Activated T-cell treated with anti-CD3 and anti-CD28 coated beads, Interleukin-2, amount 50 U/mL, for 72 hours (primary cell): ENCODE measurements at regions not wholly inside any gene's neighbourhood (a gene's known extent, or its start where the extent isn't known, plus 50 kb on each side); places are given as distances from the start of the nearest gene placed in this dataset.
"Not testable (repeated sequence)": the region's sequence is repeated elsewhere in the genome, so short reads cannot be mapped to it uniquely, and the experiment has no call there.

ENCODE experiments used
- ATAC-seq, 2 donors: fragments of 150-1000 bp; cut with Tn5 transposase; replicated peaks in 1 of 2; 2 replicates each; pipeline ENCODE4 v1.10.0; 2021; ENCODE audit warnings: moderate library complexity in 2 of 2, mild to moderate bottlenecking in 1 of 2
- DNase-seq, 2 donors: peaks; one replicate each; pipeline ENCODE4 v3.0.0; 2021 to 2022; ENCODE audit warnings: mixed read lengths in 1 of 2
- H3K27ac Mint-ChIP-seq: one replicate; pipeline ENCODE4 v1.8.0; 2022; ENCODE audit warnings: mild to moderate bottlenecking, moderate library complexity, mixed read lengths
- H3K27me3 Mint-ChIP-seq: one replicate; pipeline ENCODE4 v1.8.0; 2022; ENCODE audit warnings: low read depth, mixed read lengths
- H3K36me3 Mint-ChIP-seq, 2 donors: one replicate each; pipeline ENCODE4 v1.8.0; 2022; ENCODE audit warnings: mixed read lengths in 2 of 2, mild to moderate bottlenecking in 1 of 2; ENCODE audit not compliant: insufficient read depth in 2 of 2
- H3K4me1 Mint-ChIP-seq: one replicate; pipeline ENCODE4 v1.8.0; 2022; ENCODE audit warnings: low read depth, mixed read lengths
- H3K4me3 Mint-ChIP-seq, 2 donors: one replicate each; pipeline ENCODE4 v1.8.0; 2022; ENCODE audit warnings: mild to moderate bottlenecking in 2 of 2, mixed read lengths in 2 of 2, moderate library complexity in 2 of 2
- H3K9me3 Mint-ChIP-seq, 2 donors: one replicate each; pipeline ENCODE4 v1.8.0; 2022; ENCODE audit warnings: mixed read lengths in 2 of 2

DNA sequence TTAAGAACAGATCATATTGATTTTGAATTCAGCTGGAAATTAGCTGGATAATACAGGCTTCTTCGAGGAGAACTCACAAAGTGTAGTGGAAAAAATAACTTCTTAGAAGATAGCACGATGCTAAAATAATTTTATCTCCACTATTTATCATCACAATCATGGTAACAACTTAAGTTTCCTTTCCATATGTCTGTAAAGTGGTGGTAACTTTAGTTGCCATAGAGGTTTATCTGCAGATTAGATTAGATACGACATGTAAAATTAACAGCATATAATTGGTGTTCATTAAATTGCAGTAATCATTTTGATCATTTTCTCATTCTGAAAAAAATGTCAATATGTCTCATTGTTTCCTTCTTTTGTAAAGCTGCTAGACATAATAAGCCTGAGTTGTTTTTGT, 921.5 kb downstream of the KCNT2 start:
- Mint-ChIP-seq H3K36me3 (no peaks in the 10 kb centered on the region), H3K9me3 (no peaks in the 10 kb centered on the region), H3K27me3 (no peaks in the 10 kb centered on the region), H3K4me3 (no peak overlapping the region), H3K4me1 (no peaks in the 10 kb centered on the region), H3K27ac (no peak overlapping the region)
- DNase-seq: no peak
- no peak for ATAC-seq

DNA sequence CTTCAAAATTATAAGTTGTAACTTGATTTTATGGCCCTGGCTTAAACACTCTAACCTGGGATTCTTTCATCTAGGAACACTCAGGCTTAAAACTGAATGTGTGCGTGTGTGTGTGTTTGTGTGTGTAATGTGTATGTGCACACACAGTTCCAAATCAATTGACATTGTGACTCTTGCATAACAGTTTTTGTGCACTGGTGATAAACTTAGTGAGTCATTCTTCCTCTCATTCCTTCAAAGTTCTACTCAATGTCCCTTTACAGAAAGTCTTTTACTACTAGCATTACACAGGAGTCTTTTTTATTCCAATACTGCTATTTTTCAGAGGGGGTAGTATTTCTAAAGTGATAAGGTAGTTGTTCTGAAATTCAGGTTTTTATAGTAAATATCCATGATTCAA, 943.6 kb downstream of the KCNT2 start:
- Mint-ChIP-seq H3K36me3 (no peaks in the 10 kb centered on the region), H3K4me1 (no peaks in the 10 kb centered on the region), H3K4me3 (no peak overlapping the region), H3K27ac (no peak overlapping the region), H3K27me3 (no peaks in the 10 kb centered on the region), H3K9me3 (peaks cover 0 to 3% of the 10 kb centered on the region in 2 donors)
- DNase-seq (no peak), ATAC-seq (no peak)

DNA sequence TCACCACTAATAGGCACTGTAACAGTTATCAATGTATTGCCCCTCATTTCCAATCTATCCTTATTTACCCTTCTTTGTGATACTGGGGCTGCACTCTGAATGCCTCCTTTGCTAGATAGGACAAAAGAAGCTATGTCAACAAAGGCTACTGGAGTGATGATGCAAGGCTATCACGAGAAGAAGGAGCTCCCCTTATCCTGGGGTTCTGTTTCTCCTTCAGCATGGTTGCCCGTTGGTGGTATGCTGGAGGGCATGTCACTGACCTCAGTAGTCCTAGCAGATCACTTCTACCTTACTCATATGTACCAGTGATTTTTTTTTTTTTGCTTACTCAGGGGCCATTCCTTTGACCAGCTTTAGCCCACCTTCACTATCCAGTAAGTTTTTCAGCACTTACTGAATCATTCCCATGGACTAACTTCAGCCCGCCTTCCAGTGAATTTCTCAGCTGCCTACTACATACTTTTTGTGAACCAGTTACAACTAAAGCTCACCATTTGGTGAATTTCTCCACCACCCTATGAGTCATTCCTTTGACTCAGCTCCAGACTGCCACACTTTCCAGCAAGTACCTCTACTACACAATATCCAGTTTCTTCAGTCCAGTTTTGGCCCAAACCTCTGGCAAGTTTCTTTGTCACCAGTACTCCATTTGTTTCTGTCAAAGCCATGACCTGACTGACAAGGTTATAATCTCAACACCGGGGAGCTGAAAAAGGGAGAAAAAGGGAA, 944.5 kb downstream of the KCNT2 start:
- Mint-ChIP-seq H3K4me3 (no peak overlapping the region), H3K36me3 (no peaks in the 10 kb centered on the region), H3K9me3 (peaks cover 0 to 3% of the 10 kb centered on the region in 2 donors), H3K4me1 (no peaks in the 10 kb centered on the region), H3K27me3 (no peaks in the 10 kb centered on the region), H3K27ac (no peak overlapping the region)
- ATAC-seq (no peak), DNase-seq (no peak)

DNA sequence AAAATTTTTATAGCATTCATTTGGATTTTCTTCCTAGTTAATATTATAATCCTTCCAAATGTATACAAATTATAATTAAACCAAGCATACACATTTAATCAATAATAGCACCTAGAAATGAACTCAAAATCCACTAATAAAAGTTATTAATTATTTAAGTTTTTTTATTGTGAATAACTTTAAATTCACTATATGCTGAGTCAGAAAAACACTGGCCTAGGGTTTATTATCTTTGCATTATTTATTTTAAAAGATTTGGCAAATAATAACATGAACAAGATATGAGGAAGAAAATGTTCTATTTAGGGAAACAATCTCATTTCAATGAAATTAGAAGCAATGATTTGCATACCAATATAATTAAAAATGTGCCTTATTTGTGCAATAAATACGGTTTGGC, 951.5 kb downstream of the KCNT2 start:
- Mint-ChIP-seq H3K27me3 (no peaks in the 10 kb centered on the region), H3K27ac (no peak overlapping the region), H3K9me3 (peaks cover 2 to 3% of the 10 kb centered on the region in 2 donors), H3K36me3 (no peaks in the 10 kb centered on the region), H3K4me3 (no peak overlapping the region), H3K4me1 (no peaks in the 10 kb centered on the region)
- ATAC-seq (no peak), DNase-seq (no peak)

DNA sequence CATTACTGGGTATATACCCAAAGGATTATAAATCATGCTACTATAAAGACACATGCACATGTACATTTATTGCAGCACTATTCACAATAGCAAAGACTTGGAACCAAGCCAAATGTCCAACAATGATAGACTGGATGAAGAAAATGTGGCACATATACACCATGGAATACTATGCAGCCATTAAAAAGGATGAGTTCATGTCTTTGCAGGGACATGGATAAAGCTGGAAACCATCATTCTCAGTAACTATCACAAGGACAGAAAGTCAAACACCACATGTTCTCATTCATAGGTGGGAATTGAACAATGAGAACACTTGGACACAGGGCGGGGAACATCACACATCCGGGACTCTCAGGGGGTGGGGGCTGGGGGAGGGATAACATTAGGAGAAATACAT, 959.4 kb downstream of the KCNT2 start:
- peaks cover 8 to 12% of the 10 kb centered on the region in 2 donors for H3K9me3 Mint-ChIP-seq
- not testable (repeated sequence) for ATAC-seq, H3K4me3 Mint-ChIP-seq, H3K27ac Mint-ChIP-seq, H3K36me3 Mint-ChIP-seq, H3K27me3 Mint-ChIP-seq, H3K4me1 Mint-ChIP-seq, DNase-seq

DNA sequence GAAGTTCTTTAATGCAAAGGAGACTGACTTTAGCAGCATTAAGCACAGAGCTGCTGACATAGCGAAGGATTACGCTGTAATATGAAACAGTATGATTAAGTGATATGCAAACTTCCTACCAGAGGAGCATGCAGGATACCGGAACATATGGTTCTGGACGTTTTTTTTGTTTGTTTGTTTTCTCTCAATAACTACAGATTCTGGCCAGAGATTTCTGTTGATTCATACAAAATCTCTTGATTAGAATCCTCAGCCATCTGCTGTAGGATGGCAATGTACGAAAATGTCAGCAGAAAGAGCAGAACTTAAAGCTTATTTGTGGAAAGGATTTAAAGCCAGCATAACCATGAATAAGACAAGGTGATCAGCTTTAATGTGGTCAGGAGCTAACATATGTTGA, 970.7 kb downstream of the KCNT2 start:
- Mint-ChIP-seq H3K27ac (no peak overlapping the region), H3K27me3 (no peaks in the 10 kb centered on the region), H3K4me1 (no peaks in the 10 kb centered on the region), H3K36me3 (peaks cover 0 to under 1% of the 10 kb centered on the region in 2 donors), H3K4me3 (no peak overlapping the region), H3K9me3 (peaks cover 3% of the 10 kb centered on the region in 2 donors)
- no peak for ATAC-seq
- DNase-seq: no peak

DNA sequence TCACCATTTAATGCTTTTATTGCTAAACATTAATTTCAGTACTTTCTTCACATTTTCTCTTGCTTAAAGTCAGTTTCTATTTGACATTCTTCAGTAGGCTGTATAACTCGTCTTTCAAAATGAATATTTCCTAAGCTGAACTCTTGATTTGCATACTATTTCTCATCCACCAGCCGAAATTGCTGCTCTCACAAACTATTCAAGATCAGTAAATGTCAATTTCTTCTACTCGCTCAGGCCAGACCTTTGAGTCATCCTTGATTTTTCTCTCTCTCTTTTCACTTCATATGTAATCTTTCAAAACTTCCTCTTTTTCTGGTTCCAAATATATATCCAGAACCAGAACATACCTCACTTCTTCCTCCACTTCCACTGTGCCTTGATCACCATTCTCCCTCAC, 990.0 kb downstream of the KCNT2 start:
- ATAC-seq (no peak), DNase-seq (no peak)
- Mint-ChIP-seq H3K27me3 (no peaks in the 10 kb centered on the region), H3K27ac (no peak overlapping the region), H3K4me1 (no peaks in the 10 kb centered on the region), H3K9me3 (peaks cover 7 to 10% of the 10 kb centered on the region in 2 donors), H3K4me3 (no peak overlapping the region), H3K36me3 (no peaks in the 10 kb centered on the region)

DNA sequence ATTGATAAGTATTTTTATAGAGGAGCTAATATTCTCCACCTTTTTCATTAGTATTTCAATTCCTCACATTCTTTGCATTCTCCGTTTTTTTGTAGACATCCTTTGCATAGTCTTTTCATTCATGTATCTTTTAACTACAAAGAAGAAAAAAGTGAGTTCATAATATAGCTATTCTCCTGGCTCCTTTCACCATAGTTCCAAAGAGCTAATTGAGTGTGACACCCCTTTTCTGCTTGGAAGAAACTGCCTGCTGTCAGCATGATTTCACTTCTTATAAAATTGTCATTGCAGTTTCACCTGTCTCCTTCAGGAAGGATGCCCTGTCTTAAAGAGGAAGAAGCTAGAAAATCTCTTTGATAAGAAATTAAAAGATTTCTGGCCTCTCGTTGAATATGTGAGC, 991.1 kb downstream of the KCNT2 start:
- Mint-ChIP-seq H3K4me1 (no peaks in the 10 kb centered on the region), H3K27me3 (no peaks in the 10 kb centered on the region), H3K4me3 (no peak overlapping the region), H3K36me3 (no peaks in the 10 kb centered on the region), H3K27ac (no peak overlapping the region), H3K9me3 (peaks cover 7 to 8% of the 10 kb centered on the region in 2 donors)
- ATAC-seq (no peak), DNase-seq (no peak)

DNA sequence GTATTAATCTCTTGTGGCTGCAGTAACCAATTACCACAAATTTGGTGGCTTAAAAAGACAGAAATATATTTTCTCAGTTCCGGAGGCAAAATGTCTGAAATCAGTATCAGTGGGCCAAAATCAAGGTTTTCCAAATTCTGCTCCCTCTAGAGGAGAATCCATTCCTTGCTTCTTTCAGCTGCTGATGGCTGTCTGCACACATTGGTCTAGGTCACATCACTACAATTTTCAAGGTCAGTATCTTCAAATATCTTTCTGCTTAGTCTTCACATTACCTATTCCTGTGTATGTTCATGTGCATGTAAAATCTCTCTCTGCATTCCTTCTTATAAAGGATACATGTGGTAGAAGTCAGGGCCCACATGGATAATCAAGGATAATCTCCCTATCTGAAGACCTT, 999.4 kb downstream of the KCNT2 start:
- no peaks in the 10 kb centered on the region for H3K4me1 Mint-ChIP-seq
- no peaks in the 10 kb centered on the region for H3K36me3 Mint-ChIP-seq
- H3K27ac Mint-ChIP-seq: no peak overlapping the region
- peaks cover 7 to 9% of the 10 kb centered on the region in 2 donors for H3K9me3 Mint-ChIP-seq
- H3K4me3 Mint-ChIP-seq: no peak overlapping the region
- no peak for ATAC-seq
- no peaks in the 10 kb centered on the region for H3K27me3 Mint-ChIP-seq
- DNase-seq: no peak

DNA sequence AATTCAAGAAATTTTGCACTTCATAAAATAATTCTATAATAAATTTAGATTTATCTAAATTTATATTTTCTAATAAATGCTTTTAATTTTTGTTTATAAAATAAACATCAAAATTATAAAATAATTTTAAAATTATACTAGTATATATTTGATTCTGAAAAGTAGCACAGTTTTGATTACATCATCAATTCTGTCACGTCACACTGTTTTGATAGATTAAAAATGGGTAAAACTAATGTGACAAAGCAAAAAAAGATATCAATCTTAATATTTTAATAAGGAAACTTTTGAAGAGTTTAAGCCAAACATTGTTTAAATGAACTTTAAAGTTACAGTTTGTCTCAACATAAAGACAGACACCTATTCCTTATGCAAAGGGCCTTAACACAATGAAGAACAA, 1001.8 kb downstream of the KCNT2 start:
- H3K9me3 Mint-ChIP-seq: peaks cover 11 to 15% of the 10 kb centered on the region in 2 donors
- no peak for DNase-seq
- no peaks in the 10 kb centered on the region for H3K27me3 Mint-ChIP-seq
- H3K4me3 Mint-ChIP-seq: no peak overlapping the region
- H3K4me1 Mint-ChIP-seq: no peaks in the 10 kb centered on the region
- ATAC-seq: no peak
- H3K36me3 Mint-ChIP-seq: no peaks in the 10 kb centered on the region
- no peak overlapping the region for H3K27ac Mint-ChIP-seq

DNA sequence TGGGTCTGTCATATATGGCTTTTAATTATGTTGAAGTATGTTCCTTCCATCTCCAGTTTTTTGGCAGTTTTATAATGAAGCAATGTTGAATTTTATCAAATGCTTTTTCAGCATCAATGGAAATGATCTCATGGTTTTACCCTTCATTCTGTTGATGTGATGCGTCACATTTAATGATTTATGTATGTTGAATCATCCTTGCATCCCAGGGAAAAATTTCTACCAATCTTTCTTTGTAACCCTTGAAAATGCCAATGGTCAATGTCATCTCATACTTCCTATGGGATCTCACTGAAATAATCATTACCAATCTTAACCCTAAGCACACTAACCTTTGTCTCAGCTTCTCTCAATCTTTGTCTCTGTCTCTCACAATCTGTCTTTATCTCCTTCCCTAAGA, 1004.0 kb downstream of the KCNT2 start:
- no peak overlapping the region for H3K4me3 Mint-ChIP-seq
- peaks cover 0 to 1% of the 10 kb centered on the region in 2 donors for H3K36me3 Mint-ChIP-seq
- peaks cover 12 to 17% of the 10 kb centered on the region in 2 donors for H3K9me3 Mint-ChIP-seq
- H3K4me1 Mint-ChIP-seq: no peaks in the 10 kb centered on the region
- DNase-seq (no peak), ATAC-seq (no peak)
- H3K27ac Mint-ChIP-seq: no peak overlapping the region
- H3K27me3 Mint-ChIP-seq: no peaks in the 10 kb centered on the region

DNA sequence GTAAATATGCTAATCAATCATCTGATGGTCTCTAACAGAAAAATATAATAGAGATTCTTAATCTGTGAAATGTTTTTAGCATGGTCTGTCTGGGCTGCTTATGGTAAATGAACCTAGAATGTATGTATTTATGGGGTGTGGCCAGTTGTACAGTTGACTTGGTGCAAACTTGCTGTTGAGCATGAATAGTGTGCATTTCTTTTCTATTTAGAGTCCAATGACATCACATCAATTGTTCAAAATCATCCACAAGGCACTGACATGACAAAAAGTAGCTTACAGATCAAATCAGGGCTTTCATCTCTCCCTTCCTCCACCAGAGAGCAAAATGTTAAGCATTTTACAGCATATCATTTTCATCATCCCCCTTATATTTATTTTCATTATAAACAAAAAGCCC, 1010.3 kb downstream of the KCNT2 start:
- Mint-ChIP-seq H3K4me1 (no peaks in the 10 kb centered on the region), H3K27ac (no peak overlapping the region), H3K36me3 (peaks cover 0 to 1% of the 10 kb centered on the region in 2 donors), H3K9me3 (peaks cover 7 to 12% of the 10 kb centered on the region in 2 donors), H3K4me3 (no peak overlapping the region), H3K27me3 (no peaks in the 10 kb centered on the region)
- ATAC-seq: no peak
- no peak for DNase-seq

DNA sequence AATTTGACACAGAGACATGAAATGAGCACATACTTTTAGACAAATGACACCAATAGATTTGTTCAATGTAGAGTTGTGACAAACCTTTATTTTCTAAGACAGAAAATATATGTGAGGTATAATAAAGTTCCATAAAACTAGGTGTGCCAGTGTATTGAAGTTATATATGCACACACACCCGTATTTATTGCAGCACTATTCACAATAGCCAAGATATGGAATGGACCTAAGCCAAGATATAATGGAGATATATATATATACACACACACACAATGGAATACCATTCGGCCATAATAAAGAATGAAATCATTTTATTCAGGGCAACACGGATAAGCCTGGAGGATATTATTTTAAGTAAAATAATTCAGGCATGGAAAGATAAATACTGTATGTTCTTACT, 1013.5 kb downstream of the KCNT2 start:
- Mint-ChIP-seq H3K4me3 (no peak overlapping the region), H3K9me3 (peaks cover 0 to 4% of the 10 kb centered on the region in 2 donors), H3K4me1 (no peaks in the 10 kb centered on the region), H3K36me3 (no peaks in the 10 kb centered on the region), H3K27me3 (no peaks in the 10 kb centered on the region), H3K27ac (no peak overlapping the region)
- DNase-seq: no peak
- ATAC-seq: no peak

DNA sequence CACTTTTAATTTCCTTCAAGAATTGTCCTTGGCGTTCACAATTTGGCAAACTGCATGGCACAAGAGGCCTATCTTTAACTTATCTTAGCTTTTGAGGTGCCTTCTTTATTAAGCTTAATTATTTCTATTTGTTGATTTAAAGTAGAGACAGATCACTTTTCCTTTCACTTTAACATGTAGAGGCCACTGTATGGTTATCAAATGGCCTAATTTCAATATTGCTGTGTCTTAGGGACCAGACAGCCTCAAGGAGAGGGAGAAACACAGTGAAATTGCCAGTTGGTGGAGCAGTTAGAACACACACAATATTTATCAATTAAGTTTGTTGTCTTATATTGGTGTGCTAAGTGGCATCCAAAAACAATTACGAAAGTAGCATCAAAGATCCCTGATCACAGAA, 1013.9 kb downstream of the KCNT2 start:
- Mint-ChIP-seq H3K27me3 (no peaks in the 10 kb centered on the region), H3K4me3 (no peak overlapping the region), H3K36me3 (no peaks in the 10 kb centered on the region), H3K4me1 (no peaks in the 10 kb centered on the region), H3K27ac (no peak overlapping the region), H3K9me3 (peaks cover under 1 to 3% of the 10 kb centered on the region in 2 donors)
- ATAC-seq (no peak), DNase-seq (no peak)
